Fibroblast of lung (primary cell): ENCODE measurements at regions not wholly inside any gene's neighbourhood (a gene's known extent, or its start where the extent isn't known, plus 50 kb on each side); places are given as distances from the start of the nearest gene placed in this dataset.

Experiments
- DNase-seq, 2 donors: peaks; one replicate each; pipeline versions ENCODE4 v3.0.0 to v3.0.0-alpha.2; 2010; ENCODE audit warnings: low read depth in 2 of 2
- H2AFZ ChIP-seq: 2 replicates; pipeline ENCODE4 v1.5.1; 2012; ENCODE audit warnings: low read length, control low read depth, inconsistent platforms
- H3K27ac ChIP-seq: 2 replicates; pipeline ENCODE4 v1.5.1; 2011; ENCODE audit warnings: low read length, control low read depth; ENCODE audit not compliant: insufficient read depth
- H3K27me3 ChIP-seq: 2 replicates; pipeline ENCODE4 v1.5.1; 2011; ENCODE audit warnings: mild to moderate bottlenecking, low read length; ENCODE audit not compliant: control insufficient read depth, insufficient read depth
- H3K36me3 ChIP-seq: 2 replicates; pipeline ENCODE4 v1.5.1; 2011; ENCODE audit warnings: low read length; ENCODE audit not compliant: control insufficient read depth, insufficient read depth
- H3K4me1 ChIP-seq: 2 replicates; pipeline ENCODE4 v1.5.1; 2011; ENCODE audit warnings: low read length; ENCODE audit not compliant: control insufficient read depth, insufficient read depth; ENCODE audit errors: extremely low read depth
- H3K4me2 ChIP-seq: 2 replicates; pipeline ENCODE4 v1.5.1; 2011; ENCODE audit warnings: low read length, control low read depth; ENCODE audit not compliant: insufficient read depth; ENCODE audit errors: extremely low read depth
- H3K4me3 ChIP-seq, 4 experiments: fragments of 200-600 bp in 1 of 4; sonication (generic) in 1 of 4; replicated peaks in 1 of 4; 2 replicates each; pipeline ENCODE4 v1.5.1; 2011 to 2016; ENCODE audit warnings: low read length in 4 of 4, low read depth in 3 of 4, mild to moderate bottlenecking in 3 of 4, control low read depth in 2 of 4, inconsistent platforms in 1 of 4, mixed read lengths in 1 of 4; ENCODE audit not compliant: insufficient read depth in 1 of 4; ENCODE audit errors: control extremely low read depth in 1 of 4
- H3K79me2 ChIP-seq: 2 replicates; pipeline ENCODE4 v1.5.1; 2012; ENCODE audit warnings: mild to moderate bottlenecking, low read length, inconsistent platforms; ENCODE audit not compliant: control insufficient read depth, insufficient read depth
- H3K9ac ChIP-seq: 2 replicates; pipeline ENCODE4 v1.5.1; 2011; ENCODE audit warnings: mild to moderate bottlenecking, low read length, control low read depth; ENCODE audit not compliant: insufficient read depth
- H3K9me3 ChIP-seq: 2 replicates; pipeline ENCODE4 v1.5.1; 2012; ENCODE audit warnings: low read depth, low read length; ENCODE audit not compliant: control insufficient read depth, insufficient read depth
- H4K20me1 ChIP-seq: 2 replicates; pipeline ENCODE4 v1.5.1; 2011; ENCODE audit warnings: low read length; ENCODE audit not compliant: control insufficient read depth, insufficient read depth; ENCODE audit errors: extremely low read depth
- CTCF ChIP-seq, 2 donors: IDR thresholded peaks in 1 of 2; conservative IDR thresholded peaks in 1 of 2; 1 replicate in 1 of 2; 2 replicates in 1 of 2; pipeline ENCODE4 v1.5.1; 2011 to 2012; ENCODE audit warnings: low read length in 2 of 2, control low read depth in 1 of 2, inconsistent platforms in 1 of 2, low read depth in 1 of 2, mild to moderate bottlenecking in 1 of 2
- EZH2 ChIP-seq: IDR thresholded peaks from 2 replicates; pipeline ENCODE4 v1.5.1; 2012; ENCODE audit warnings: low read length, control low read depth, mild to moderate bottlenecking; ENCODE audit errors: missing control alignments

GRCh38 chr6:169862892-169863525 is 111.6 kb downstream of the ERMARD start:
- H3K9ac ChIP-seq = no peak overlapping the region
- no peaks in the 10 kb centered on the region for H3K4me1 ChIP-seq
- H2AFZ ChIP-seq = no peak overlapping the region
- no peaks in the 10 kb centered on the region for H3K36me3 ChIP-seq
- H4K20me1 ChIP-seq = no peaks in the 10 kb centered on the region
- H3K27ac ChIP-seq = no peak overlapping the region
- TF ChIP-seq EZH2 (no peak), CTCF (conservative IDR thresholded peaks at IDR 0.05 in 1 of 2, IDR thresholded peaks at IDR 0.05 in 1 of 2; ENCODE audit: low read depth in 1 of 2, low read length in 2 of 2) (no peak)
- no peak overlapping the region for H3K4me3 ChIP-seq
- no peaks in the 10 kb centered on the region for H3K27me3 ChIP-seq
- H3K79me2 ChIP-seq = no peaks in the 10 kb centered on the region
- H3K9me3 ChIP-seq = no peaks in the 10 kb centered on the region
- no peak overlapping the region for H3K4me2 ChIP-seq
- no peak for DNase-seq

- Histone ChIP-seq H3K4me1 (no peaks in the 10 kb centered on the region), H3K36me3 (no peaks in the 10 kb centered on the region), H3K4me3 (no peak overlapping the region), H3K27ac (no peak overlapping the region), H3K27me3 (no peaks in the 10 kb centered on the region), H4K20me1 (no peaks in the 10 kb centered on the region), H3K4me2 (no peak overlapping the region), H3K79me2 (no peaks in the 10 kb centered on the region), H3K9me3 (no peaks in the 10 kb centered on the region), H3K9ac (no peak overlapping the region), H2AFZ (no peak overlapping the region)
- no peak for TF ChIP-seq CTCF (conservative IDR thresholded peaks at IDR 0.05 in 1 of 2, IDR thresholded peaks at IDR 0.05 in 1 of 2; ENCODE audit: low read depth in 1 of 2, low read length in 2 of 2)
- no peak for TF ChIP-seq EZH2
- DNase-seq = peak in 1 of 2 donors; percentile 1
Measured at GRCh38 chr6:169862043-169862891, 110.8 kb downstream of the ERMARD start.

- no peaks in the 10 kb centered on the region for H4K20me1 ChIP-seq
- H3K9ac ChIP-seq = no peak overlapping the region
Measured at GRCh38 chr6:169861431-169862042, 110.1 kb downstream of the ERMARD start.

More at GRCh38 chr6:169861431-169862042, 110.1 kb downstream of the ERMARD start:
- DNase-seq = no peak
- no peaks in the 10 kb centered on the region for H3K36me3 ChIP-seq
- H3K4me1 ChIP-seq = no peaks in the 10 kb centered on the region
- no peak overlapping the region for H3K4me3 ChIP-seq
- H3K79me2 ChIP-seq = no peaks in the 10 kb centered on the region
- TF ChIP-seq CTCF (conservative IDR thresholded peaks at IDR 0.05 in 1 of 2, IDR thresholded peaks at IDR 0.05 in 1 of 2; ENCODE audit: low read depth in 1 of 2, low read length in 2 of 2) (no peak), EZH2 (no peak)
- H3K27ac ChIP-seq = no peak overlapping the region
- no peaks in the 10 kb centered on the region for H3K9me3 ChIP-seq
- no peaks in the 10 kb centered on the region for H3K27me3 ChIP-seq
- no peak overlapping the region for H3K4me2 ChIP-seq
- H2AFZ ChIP-seq = no peak overlapping the region
